GM13977 (cell line): ENCODE measurements at regions not wholly inside any gene's neighbourhood (a gene's known extent, or its start where the extent isn't known, plus 50 kb on each side); places are given as distances from the start of the nearest gene placed in this dataset.
"Not testable (repeated sequence)": the region's sequence is repeated elsewhere in the genome, so short reads cannot be mapped to it uniquely, and the experiment has no call there.

Experiments
- DNase-seq: peaks from one replicate; pipeline ENCODE4 v3.0.0; 2012; ENCODE audit warnings: low spot score
- CTCF ChIP-seq: IDR thresholded peaks from 2 replicates; pipeline ENCODE4 v1.5.1; 2012; ENCODE audit warnings: mild to moderate bottlenecking, control low read depth; ENCODE audit not compliant: insufficient read depth; ENCODE audit errors: extremely low read depth, missing control alignments
- in situ Hi-C: fragments of 300-500 bp; cut with MboI; formaldehyde crosslinking; loops from one replicate; pipeline ENCODE4 v1.12.0; 2022; ENCODE audit warnings: low sequenced_read_pairs, low pct_unique_long_range_greater_than_20kb, mixed read lengths, inconsistent platforms; ENCODE audit not compliant: unreplicated experiment

DNA sequence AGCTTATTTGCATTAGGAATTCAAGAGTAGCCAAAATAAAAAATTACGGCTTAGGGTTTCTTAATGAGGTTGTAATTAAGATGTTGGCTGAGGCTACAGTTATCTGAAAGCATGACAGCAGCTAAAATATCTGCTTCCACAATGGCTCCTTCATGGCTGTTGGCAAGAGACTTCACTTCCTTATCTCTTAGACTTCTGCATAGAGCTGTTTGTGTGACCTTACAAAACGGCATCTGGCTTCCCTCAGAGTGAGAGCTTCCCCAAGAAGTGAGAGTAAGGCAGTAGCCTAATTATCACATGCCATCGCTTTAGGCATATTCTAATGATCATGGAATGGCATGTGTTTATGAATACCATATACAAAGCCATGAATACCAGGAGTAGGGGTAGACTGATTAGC lies 57.6 kb downstream of the CCDC59 start:
- in situ Hi-C loops: no loop called here
- DNase-seq: no peak
- no peak for TF ChIP-seq CTCF

- DNase-seq: no peak
- in situ Hi-C loops: no loop called here
- TF ChIP-seq CTCF: no peak
Observed at GRCh38 chr12:82299319-82300025, 58.7 kb downstream of the CCDC59 start.

- no peak for DNase-seq
- in situ Hi-C loops: no loop called here
- TF ChIP-seq CTCF: no peak
Observed at GRCh38 chr12:82290415-82290814, 67.8 kb downstream of the CCDC59 start.

GRCh38 chr12:82281335-82281734 lies 76.9 kb downstream of the CCDC59 start:
- in situ Hi-C loops, DNase-seq: not testable (repeated sequence)

DNA sequence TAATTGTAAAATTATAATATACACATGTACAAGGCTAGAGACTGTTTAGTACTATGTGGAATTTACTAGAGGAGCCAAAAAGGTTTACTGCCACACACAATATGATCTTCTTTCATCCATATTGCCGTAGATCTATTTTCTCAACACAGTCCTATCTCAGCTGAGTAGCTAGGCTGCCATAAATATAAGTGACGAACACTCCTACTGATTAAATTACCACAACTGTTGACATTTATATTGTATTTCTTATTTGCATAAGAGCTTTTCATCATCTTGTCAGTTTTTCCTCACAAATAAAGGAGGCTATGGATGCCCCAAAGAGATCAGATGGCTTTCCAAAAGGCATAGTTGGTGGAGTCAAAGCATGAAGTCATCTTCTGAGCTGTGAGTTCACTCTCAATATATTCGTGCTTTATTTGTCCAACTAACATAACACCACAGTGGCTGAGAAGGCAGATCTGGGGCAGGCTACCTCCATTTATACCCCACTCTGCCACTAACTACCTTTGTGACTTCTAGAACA lies 78.6 kb downstream of the CCDC59 start:
- in situ Hi-C loops: no loop called here
- TF ChIP-seq CTCF: no peak
- no peak for DNase-seq

GRCh38 chr12:82277582-82277981 lies 80.6 kb downstream of the CCDC59 start:
- in situ Hi-C loops: no loop called here
- no peak for TF ChIP-seq CTCF
- DNase-seq: no peak

GRCh38 chr12:82242729-82243128 lies 115.5 kb downstream of the CCDC59 start:
- TF ChIP-seq CTCF: no peak
- in situ Hi-C loops: no loop called here
- no peak for DNase-seq
